Gastroesophageal sphincter (tissue), 4 donors: ENCODE measurements at regions not wholly inside any gene's neighbourhood (a gene's known extent, or its start where the extent isn't known, plus 50 kb on each side); places are given as distances from the start of the nearest gene placed in this dataset.

Experiments used
- ATAC-seq: fragments of 150-250 bp; one replicate; pipeline ENCODE4 v1.9.1; 2016; ENCODE audit warnings: mild to moderate bottlenecking, moderate library complexity
- H3K27ac ChIP-seq, 4 donors: fragments of 200-600 bp; sonication (generic) in 3 of 4; 1 replicate in 3 of 4; 2 replicates in 1 of 4; pipeline ENCODE4 v1.5.1; 2016 to 2019
- H3K27me3 ChIP-seq: fragments of 200-600 bp; sonication (generic); one replicate; pipeline ENCODE4 v1.5.1; 2019
- H3K36me3 ChIP-seq, 2 donors: fragments of 200-600 bp; sonication (generic); one replicate each; pipeline ENCODE4 v1.5.1; 2019; ENCODE audit warnings: control low read depth in 1 of 2
- H3K4me1 ChIP-seq, 3 donors: fragments of 200-600 bp; sonication (generic); 1 replicate in 2 of 3; 2 replicates in 1 of 3; pipeline ENCODE4 v1.5.1; 2016 to 2019; ENCODE audit warnings: control low read depth in 2 of 3
- H3K4me3 ChIP-seq, 2 donors: fragments of 200-600 bp; sonication (generic); one replicate each; pipeline ENCODE4 v1.5.1; 2019; ENCODE audit warnings: mild to moderate bottlenecking in 1 of 2, moderate library complexity in 1 of 2
- H3K9me3 ChIP-seq, 3 donors: fragments of 200-600 bp; sonication (generic); one replicate each; pipeline ENCODE4 v1.5.1; 2017 to 2019; ENCODE audit warnings: control low read depth in 2 of 3
- EP300 ChIP-seq: sonication (generic); formaldehyde crosslinking; IDR thresholded peaks from one replicate; pipeline ENCODE4 v1.6.1; 2017; ENCODE audit warnings: antibody characterized with exemption, mild to moderate bottlenecking
- POLR2A ChIP-seq, 2 donors: fragments of 450-650 bp; IDR thresholded peaks; one replicate each; pipeline ENCODE4 v1.6.1; 2017; ENCODE audit warnings: antibody characterized with exemption in 2 of 2, mild to moderate bottlenecking in 2 of 2, moderate library complexity in 1 of 2
- POLR2AphosphoS5 ChIP-seq: sonication (generic); formaldehyde crosslinking; IDR thresholded peaks from one replicate; pipeline ENCODE4 v1.6.1; 2017; ENCODE audit warnings: antibody characterized with exemption
- WGBS, 2 donors: methylation state at CpG; one replicate each; pipeline ENCODE4 v1.1.5; 2018; ENCODE audit warnings: low coverage in 1 of 2; 5-methylcytosine and 5-hydroxymethylcytosine counted together
- TF ChIP-seq, protein P1 (sequence below), 4 experiments: fragments of 200-600 bp in 2 of 4; fragments of 450-650 bp in 2 of 4; sonication (generic) in 1 of 4; IDR thresholded peaks; one replicate each; pipeline ENCODE4 v1.5.1; 2017 to 2019; ENCODE audit warnings: antibody characterized with exemption in 4 of 4, mild to moderate bottlenecking in 2 of 4, moderate library complexity in 2 of 4

DNA sequence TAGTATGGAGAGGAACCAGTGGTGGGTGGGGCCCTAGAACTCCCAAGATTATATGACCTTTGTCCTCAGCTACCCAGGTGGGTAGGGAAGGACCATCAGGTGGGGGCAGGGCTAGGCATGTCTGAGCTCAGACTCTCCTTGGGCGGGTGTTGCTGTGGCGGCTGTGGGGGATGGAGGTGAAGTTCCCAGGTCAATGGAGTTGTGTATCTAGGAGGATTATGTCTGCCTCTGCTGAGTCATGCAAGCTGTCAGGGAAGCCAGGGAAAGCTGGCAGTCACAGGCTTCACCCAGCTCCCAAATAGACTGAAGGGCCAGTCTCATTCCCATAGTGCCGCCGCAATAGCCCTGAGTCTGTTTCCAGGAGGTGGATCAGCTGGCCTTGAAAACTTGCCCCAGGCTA, 139.7 kb upstream of the CFAP20DC start:
- Histone ChIP-seq H3K27ac (no peak overlapping the region), H3K9me3 (no peaks in the 10 kb centered on the region), H3K27me3 (no peaks in the 10 kb centered on the region), H3K4me3 (no peak overlapping the region), H3K36me3 (no peaks in the 10 kb centered on the region), H3K4me1 (no peaks in the 10 kb centered on the region)
- no peak for ATAC-seq
- 33% methylated on average over 2 of the region's 4 CpGs; no CpG with 5 or more reads in 1 of the 2 donors for WGBS, 2 donors
- no peak for TF ChIP-seq POLR2AphosphoS5
- TF ChIP-seq EP300, result no peak
- TF ChIP-seq, protein P1, sequence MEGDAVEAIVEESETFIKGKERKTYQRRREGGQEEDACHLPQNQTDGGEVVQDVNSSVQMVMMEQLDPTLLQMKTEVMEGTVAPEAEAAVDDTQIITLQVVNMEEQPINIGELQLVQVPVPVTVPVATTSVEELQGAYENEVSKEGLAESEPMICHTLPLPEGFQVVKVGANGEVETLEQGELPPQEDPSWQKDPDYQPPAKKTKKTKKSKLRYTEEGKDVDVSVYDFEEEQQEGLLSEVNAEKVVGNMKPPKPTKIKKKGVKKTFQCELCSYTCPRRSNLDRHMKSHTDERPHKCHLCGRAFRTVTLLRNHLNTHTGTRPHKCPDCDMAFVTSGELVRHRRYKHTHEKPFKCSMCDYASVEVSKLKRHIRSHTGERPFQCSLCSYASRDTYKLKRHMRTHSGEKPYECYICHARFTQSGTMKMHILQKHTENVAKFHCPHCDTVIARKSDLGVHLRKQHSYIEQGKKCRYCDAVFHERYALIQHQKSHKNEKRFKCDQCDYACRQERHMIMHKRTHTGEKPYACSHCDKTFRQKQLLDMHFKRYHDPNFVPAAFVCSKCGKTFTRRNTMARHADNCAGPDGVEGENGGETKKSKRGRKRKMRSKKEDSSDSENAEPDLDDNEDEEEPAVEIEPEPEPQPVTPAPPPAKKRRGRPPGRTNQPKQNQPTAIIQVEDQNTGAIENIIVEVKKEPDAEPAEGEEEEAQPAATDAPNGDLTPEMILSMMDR (IDR thresholded peaks at IDR 0.05), result no peak
- no peak for TF ChIP-seq POLR2A (IDR thresholded peaks at IDR 0.05)

- H3K4me3 ChIP-seq, result no peak overlapping the region
- no peak for ATAC-seq
- H3K27me3 ChIP-seq, result no peaks in the 10 kb centered on the region
- TF ChIP-seq POLR2A (IDR thresholded peaks at IDR 0.05) (no peak), EP300 (no peak), POLR2AphosphoS5 (no peak)
- TF ChIP-seq, protein P1 (IDR thresholded peaks at IDR 0.05), result no peak
- H3K4me1 ChIP-seq, result no peaks in the 10 kb centered on the region
- H3K36me3 ChIP-seq, result no peaks in the 10 kb centered on the region
- no peak overlapping the region for H3K27ac ChIP-seq
- 78 to 100% methylated on average over 1 of the region's 1 CpG for WGBS, 2 donors
- no peaks in the 10 kb centered on the region for H3K9me3 ChIP-seq
Measured at GRCh38 chr3:59186725-59187124, 136.9 kb upstream of the CFAP20DC start.

DNA sequence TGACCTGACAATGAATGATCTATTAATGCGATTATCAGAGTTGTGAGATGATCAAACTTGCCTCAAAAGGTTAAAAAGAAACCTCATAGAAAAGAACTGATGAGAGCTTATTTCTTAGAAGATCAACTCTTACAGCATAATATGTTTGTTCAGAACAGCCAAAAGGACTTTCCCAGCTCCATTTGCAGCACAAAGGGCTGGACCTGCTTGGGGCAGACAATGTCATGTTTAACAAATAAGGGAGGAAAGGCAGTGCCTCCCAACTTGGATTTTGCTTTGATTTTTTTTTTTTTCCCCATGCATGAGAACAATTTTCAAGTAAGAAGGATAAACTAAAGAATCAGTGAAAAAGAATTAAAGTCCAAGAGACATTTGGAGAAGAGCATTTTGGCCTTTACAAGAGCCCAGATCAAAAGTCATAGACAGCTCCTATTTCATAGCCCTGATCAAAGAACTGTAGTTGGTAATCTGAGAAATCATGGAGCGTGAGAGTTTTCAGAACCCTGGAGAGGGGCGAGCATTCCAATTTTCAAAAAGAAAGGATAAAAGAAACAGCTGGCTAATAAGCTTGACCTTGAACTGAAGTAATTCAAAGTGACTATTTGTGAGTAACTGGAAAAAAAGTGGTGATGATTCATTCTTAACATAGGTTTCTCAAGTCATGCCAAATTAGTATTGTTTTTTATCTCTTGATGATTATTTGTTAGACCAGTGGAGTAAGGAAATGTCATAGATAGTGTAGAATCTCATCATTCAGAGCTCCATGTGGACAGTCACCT, 136.0 kb upstream of the CFAP20DC start:
- ATAC-seq, result no peak
- Histone ChIP-seq H3K27ac (no peak overlapping the region), H3K36me3 (no peaks in the 10 kb centered on the region), H3K4me1 (no peaks in the 10 kb centered on the region), H3K4me3 (no peak overlapping the region), H3K9me3 (no peaks in the 10 kb centered on the region), H3K27me3 (no peaks in the 10 kb centered on the region)
- WGBS, 2 donors, result 17 to 60% methylated on average over 2 to 3 of the region's 3 CpGs
- TF ChIP-seq EP300, result no peak
- TF ChIP-seq POLR2AphosphoS5, result no peak
- TF ChIP-seq, protein P1 (IDR thresholded peaks at IDR 0.05), result no peak

DNA sequence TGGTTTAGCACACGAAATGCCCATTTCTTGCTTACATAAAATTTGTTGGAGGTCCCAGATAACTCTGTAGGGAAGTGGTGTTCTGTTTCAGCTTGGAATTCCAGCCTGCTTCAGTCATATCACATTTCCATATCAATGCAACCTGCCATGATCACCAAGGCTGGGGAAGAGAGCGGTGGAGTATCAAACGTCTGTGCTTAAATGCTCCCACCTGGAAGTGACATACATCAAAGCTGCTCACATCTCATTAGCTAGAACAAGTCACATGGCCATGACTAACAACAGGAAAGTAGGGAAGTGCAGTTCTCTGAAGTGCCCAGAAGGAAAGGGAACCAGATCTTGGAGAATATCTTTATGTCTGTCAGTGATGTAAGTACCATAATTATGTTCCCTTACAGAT, 130.2 kb upstream of the CFAP20DC start:
- Histone ChIP-seq H3K36me3 (no peaks in the 10 kb centered on the region), H3K4me1 (no peaks in the 10 kb centered on the region), H3K4me3 (no peak overlapping the region), H3K27me3 (no peaks in the 10 kb centered on the region), H3K9me3 (peaks cover 0 to 6% (median 0%) of the 10 kb centered on the region in 3 donors), H3K27ac (no peak overlapping the region)
- no peak for ATAC-seq
- WGBS, 2 donors, result 53 to 55% methylated on average over 3 of the region's 3 CpGs
- TF ChIP-seq POLR2AphosphoS5 (no peak), EP300 (no peak), POLR2A (IDR thresholded peaks at IDR 0.05) (no peak)
- TF ChIP-seq, protein P1 (IDR thresholded peaks at IDR 0.05), result no peak

- Histone ChIP-seq H3K4me3 (no peak overlapping the region), H3K27me3 (no peaks in the 10 kb centered on the region), H3K36me3 (no peaks in the 10 kb centered on the region), H3K9me3 (peaks cover 0 to 6% (median 0%) of the 10 kb centered on the region in 3 donors), H3K4me1 (no peaks in the 10 kb centered on the region), H3K27ac (no peak overlapping the region)
- TF ChIP-seq EP300 (no peak), POLR2A (IDR thresholded peaks at IDR 0.05) (no peak), POLR2AphosphoS5 (no peak)
- TF ChIP-seq, protein P1 (IDR thresholded peaks at IDR 0.05), result no peak
- no peak for ATAC-seq
Measured at GRCh38 chr3:59178698-59179097, 128.9 kb upstream of the CFAP20DC start.
